ENCODE measurements at regions not wholly inside any gene's neighbourhood (a gene's known extent, or its start where the extent isn't known, plus 50 kb on each side); places are given as distances from the start of the nearest gene placed in this dataset.

GRCh38 chr1:10848109-10848684 is 51.8 kb upstream of the CASZ1 start:
- DNase-seq: no peak
- peaks cover 19% of the 10 kb centered on the region for H3K27me3 Mint-ChIP-seq
- CTCF ChIA-PET: interaction anchor here (1.0 kb wide), 1 partner anchor 11 kb away, joined by 4 read pairs; no protein-coding TSS in a partner anchor
- peaks cover 1% of the 10 kb centered on the region for H3K36me3 Mint-ChIP-seq (ENCODE audit: low read depth)
- POLR2A ChIA-PET: interaction anchor here (0.5 kb wide), 1 partner anchor 299 kb away, joined by 3 read pairs; no protein-coding TSS in a partner anchor
- H3K9me3 Mint-ChIP-seq: peaks cover 2% of the 10 kb centered on the region
- no peak overlapping the region for H3K4me3 Mint-ChIP-seq
- H3K27ac Mint-ChIP-seq: no peak overlapping the region
- no peaks in the 10 kb centered on the region for H3K4me1 Mint-ChIP-seq

- POLR2A ChIA-PET: no interaction called here
- no peak overlapping the region for H3K27ac Mint-ChIP-seq
- H3K4me3 Mint-ChIP-seq: no peak overlapping the region
- no peak for DNase-seq
- H3K27me3 Mint-ChIP-seq: peaks cover 7% of the 10 kb centered on the region
- H3K36me3 Mint-ChIP-seq (ENCODE audit: low read depth): no peaks in the 10 kb centered on the region
- H3K4me1 Mint-ChIP-seq: no peaks in the 10 kb centered on the region
- CTCF ChIA-PET: no interaction called here
- H3K9me3 Mint-ChIP-seq: no peaks in the 10 kb centered on the region
Observed at GRCh38 chr1:10850026-10850425, 53.6 kb upstream of the CASZ1 start.

- no peak for DNase-seq
- CTCF ChIA-PET: no interaction called here
- H3K27ac Mint-ChIP-seq: no peak overlapping the region
Observed at GRCh38 chr1:10851024-10852013, 54.9 kb upstream of the CASZ1 start.

GRCh38 chr1:10852018-10852417 is 55.6 kb upstream of the CASZ1 start:
- POLR2A ChIA-PET: no interaction called here
- Mint-ChIP-seq H3K9me3 (no peaks in the 10 kb centered on the region), H3K27me3 (no peaks in the 10 kb centered on the region), H3K4me3 (no peak overlapping the region), H3K27ac (no peak overlapping the region), H3K36me3 (ENCODE audit: low read depth) (no peaks in the 10 kb centered on the region), H3K4me1 (no peaks in the 10 kb centered on the region)
- no peak for DNase-seq
- CTCF ChIA-PET: no interaction called here

More at GRCh38 chr1:10851024-10852013, 54.9 kb upstream of the CASZ1 start:
- no peak overlapping the region for H3K4me3 Mint-ChIP-seq
- no peaks in the 10 kb centered on the region for H3K36me3 Mint-ChIP-seq (ENCODE audit: low read depth)
- no peaks in the 10 kb centered on the region for H3K9me3 Mint-ChIP-seq
- no peaks in the 10 kb centered on the region for H3K4me1 Mint-ChIP-seq
- POLR2A ChIA-PET: no interaction called here
- H3K27me3 Mint-ChIP-seq: peaks cover 2% of the 10 kb centered on the region

- CTCF ChIA-PET: no interaction called here
- H3K4me1 Mint-ChIP-seq: no peaks in the 10 kb centered on the region
- no peaks in the 10 kb centered on the region for H3K27me3 Mint-ChIP-seq
- POLR2A ChIA-PET: no interaction called here
- H3K27ac Mint-ChIP-seq: no peak overlapping the region
- no peak for DNase-seq
- H3K9me3 Mint-ChIP-seq: no peaks in the 10 kb centered on the region
- no peak overlapping the region for H3K4me3 Mint-ChIP-seq
- H3K36me3 Mint-ChIP-seq (ENCODE audit: low read depth): no peaks in the 10 kb centered on the region
Observed at GRCh38 chr1:10852486-10852885, 56.0 kb upstream of the CASZ1 start.

GRCh38 chr1:10852998-10853520 is 56.6 kb upstream of the CASZ1 start:
- no peak overlapping the region for H3K27ac Mint-ChIP-seq
- H3K27me3 Mint-ChIP-seq: no peaks in the 10 kb centered on the region
- no peaks in the 10 kb centered on the region for H3K36me3 Mint-ChIP-seq (ENCODE audit: low read depth)
- POLR2A ChIA-PET: no interaction called here
- H3K9me3 Mint-ChIP-seq: no peaks in the 10 kb centered on the region
- H3K4me3 Mint-ChIP-seq: no peak overlapping the region
- H3K4me1 Mint-ChIP-seq: no peaks in the 10 kb centered on the region
- DNase-seq: no peak
- CTCF ChIA-PET: no interaction called here

- Mint-ChIP-seq H3K27ac (no peak overlapping the region), H3K27me3 (no peaks in the 10 kb centered on the region), H3K9me3 (no peaks in the 10 kb centered on the region), H3K4me3 (no peak overlapping the region), H3K36me3 (ENCODE audit: low read depth) (no peaks in the 10 kb centered on the region), H3K4me1 (no peaks in the 10 kb centered on the region)
- ChIA-PET POLR2A (no interaction called here), CTCF (no interaction called here)
- DNase-seq: no peak
Observed at GRCh38 chr1:10853701-10854100, 57.3 kb upstream of the CASZ1 start.

GRCh38 chr1:10854856-10855459 is 58.5 kb upstream of the CASZ1 start:
- no peaks in the 10 kb centered on the region for H3K9me3 Mint-ChIP-seq
- no peaks in the 10 kb centered on the region for H3K36me3 Mint-ChIP-seq (ENCODE audit: low read depth)

GRCh38 chr1:10856176-10856683 is 59.8 kb upstream of the CASZ1 start:
- Mint-ChIP-seq H3K27ac (no peak overlapping the region), H3K27me3 (peaks cover 2% of the 10 kb centered on the region), H3K4me1 (no peaks in the 10 kb centered on the region), H3K36me3 (ENCODE audit: low read depth) (no peaks in the 10 kb centered on the region), H3K4me3 (no peak overlapping the region), H3K9me3 (no peaks in the 10 kb centered on the region)
- ChIA-PET POLR2A (no interaction called here), CTCF (no interaction called here)
- DNase-seq: no peak

More at GRCh38 chr1:10854856-10855459, 58.5 kb upstream of the CASZ1 start:
- ChIA-PET POLR2A (interaction anchor here (0.7 kb wide), 1 partner anchor 314 kb away, joined by 3 read pairs; no protein-coding TSS in a partner anchor), CTCF (no interaction called here)
- no peaks in the 10 kb centered on the region for H3K27me3 Mint-ChIP-seq
- no peak overlapping the region for H3K27ac Mint-ChIP-seq
- no peaks in the 10 kb centered on the region for H3K4me1 Mint-ChIP-seq
- no peak overlapping the region for H3K4me3 Mint-ChIP-seq
- DNase-seq: no peak

- Mint-ChIP-seq H3K4me3 (no peak overlapping the region), H3K27ac (no peak overlapping the region), H3K36me3 (ENCODE audit: low read depth) (no peaks in the 10 kb centered on the region), H3K9me3 (no peaks in the 10 kb centered on the region), H3K4me1 (no peaks in the 10 kb centered on the region), H3K27me3 (peaks cover 2% of the 10 kb centered on the region)
- POLR2A ChIA-PET: no interaction called here
- CTCF ChIA-PET: no interaction called here
- no peak for DNase-seq
Observed at GRCh38 chr1:10856863-10857598, 60.6 kb upstream of the CASZ1 start.

- no peak overlapping the region for H3K27ac Mint-ChIP-seq
- POLR2A ChIA-PET: no interaction called here
- no peak overlapping the region for H3K4me3 Mint-ChIP-seq
- H3K36me3 Mint-ChIP-seq (ENCODE audit: low read depth): no peaks in the 10 kb centered on the region
- DNase-seq: no peak
- H3K4me1 Mint-ChIP-seq: no peaks in the 10 kb centered on the region
- no peaks in the 10 kb centered on the region for H3K9me3 Mint-ChIP-seq
- H3K27me3 Mint-ChIP-seq: peaks cover 7% of the 10 kb centered on the region
- CTCF ChIA-PET: no interaction called here
Observed at GRCh38 chr1:10857687-10858086, 61.2 kb upstream of the CASZ1 start.

- ChIA-PET POLR2A (no interaction called here), CTCF (no interaction called here)
- Mint-ChIP-seq H3K27me3 (peaks cover 31% of the 10 kb centered on the region), H3K9me3 (no peaks in the 10 kb centered on the region), H3K27ac (no peak overlapping the region), H3K4me1 (no peaks in the 10 kb centered on the region), H3K36me3 (ENCODE audit: low read depth) (no peaks in the 10 kb centered on the region), H3K4me3 (no peak overlapping the region)
- no peak for DNase-seq
Observed at GRCh38 chr1:10860218-10860617, 63.8 kb upstream of the CASZ1 start.
